Activated CD8-positive, alpha-beta memory T cell treated with anti-CD3 and anti-CD28 coated beads for 36 hours (primary cell): ENCODE measurements at regions not wholly inside any gene's neighbourhood (a gene's known extent, or its start where the extent isn't known, plus 50 kb on each side); places are given as distances from the start of the nearest gene placed in this dataset.

ENCODE experiments used
- CTCF ChIA-PET: fragments of 350-600 bp; sonication (Branson Sonifier 250); formaldehyde crosslinking; loops from one replicate; lab custom pipeline; 2021; ENCODE audit warnings: antibody characterized with exemption; lab: Charles Lee
- POLR2A ChIA-PET: fragments of 350-600 bp; sonication (Branson Sonifier 250); formaldehyde crosslinking; loops from one replicate; lab custom pipeline; 2021; ENCODE audit warnings: antibody characterized with exemption; lab: Charles Lee

DNA sequence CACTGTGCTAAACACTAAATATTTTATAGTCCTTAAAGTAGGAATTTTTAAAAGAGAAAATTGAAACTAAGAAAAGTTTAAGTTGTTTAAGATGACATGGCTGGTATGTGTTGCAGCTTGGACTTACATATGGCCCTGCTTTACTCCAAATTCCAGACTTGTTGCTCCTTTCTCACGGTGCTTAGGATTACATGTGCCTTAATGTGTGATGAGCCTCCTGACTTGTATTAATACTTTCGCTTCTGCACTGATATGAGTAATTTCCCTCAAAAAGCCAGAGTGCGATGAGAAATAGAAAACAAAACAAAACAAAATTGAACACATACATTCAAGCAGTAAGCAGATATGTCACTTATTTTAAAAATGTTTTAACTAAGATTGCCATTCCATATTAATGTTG lies 250.2 kb downstream of the VGLL3 start:
- ChIA-PET POLR2A (no interaction called here), CTCF (no interaction called here)

DNA sequence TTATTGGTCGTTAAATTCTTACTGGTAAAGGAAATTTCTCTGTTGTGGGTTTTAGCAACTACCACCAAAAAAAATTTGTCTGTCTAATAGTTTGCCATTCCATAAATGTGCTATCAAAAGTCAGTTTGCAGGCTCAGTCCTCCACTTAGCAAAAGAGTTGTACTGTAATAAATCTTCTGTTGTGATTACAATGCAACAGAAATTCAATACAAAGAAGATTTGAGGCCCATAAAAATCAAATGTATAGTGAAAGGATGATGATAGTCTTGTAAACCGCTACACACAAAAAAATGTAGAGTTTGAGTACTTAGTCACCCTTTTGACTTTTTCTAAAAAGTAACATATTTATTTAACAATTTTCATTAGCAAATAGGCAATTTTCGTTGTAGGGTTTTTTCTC lies 251.7 kb downstream of the VGLL3 start:
- CTCF ChIA-PET: no interaction called here
- POLR2A ChIA-PET: no interaction called here

DNA sequence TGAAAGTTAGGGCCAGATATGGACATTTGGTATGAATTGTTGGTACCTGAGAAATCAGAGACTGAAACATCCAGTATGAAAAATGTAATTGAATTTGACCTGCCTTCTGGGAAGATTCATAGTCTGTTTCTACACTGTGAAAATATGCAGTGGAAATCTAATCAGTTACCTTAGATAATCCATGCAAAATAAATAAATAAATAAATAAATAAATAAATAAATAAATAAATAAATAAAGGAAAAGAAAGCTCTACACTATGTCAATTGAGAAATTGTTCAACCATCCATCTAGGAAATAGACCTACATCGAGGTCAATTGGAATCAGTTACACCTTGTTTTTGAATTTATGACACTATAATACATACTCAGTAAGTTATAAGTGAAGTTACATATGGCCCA lies 252.3 kb downstream of the VGLL3 start:
- POLR2A ChIA-PET: no interaction called here
- CTCF ChIA-PET: no interaction called here

DNA sequence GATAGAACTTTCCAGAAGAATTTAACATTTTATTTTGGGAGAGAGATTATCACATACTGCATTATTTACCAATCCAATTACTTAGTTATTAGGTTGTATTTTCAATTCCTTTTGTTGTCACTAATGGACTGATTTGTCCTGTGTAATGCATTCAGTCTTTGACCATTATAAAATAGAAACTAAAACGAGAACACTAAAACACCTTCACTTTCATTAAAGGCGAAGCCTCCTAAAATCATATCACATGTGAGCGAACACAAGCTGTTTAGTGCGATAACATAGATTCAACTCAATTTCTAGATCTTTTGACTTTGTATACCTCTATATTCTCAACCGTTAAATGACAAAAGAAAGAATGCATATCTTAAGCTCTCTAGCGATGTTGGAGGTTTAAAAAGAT lies 253.4 kb downstream of the VGLL3 start:
- CTCF ChIA-PET: no interaction called here
- POLR2A ChIA-PET: no interaction called here

DNA sequence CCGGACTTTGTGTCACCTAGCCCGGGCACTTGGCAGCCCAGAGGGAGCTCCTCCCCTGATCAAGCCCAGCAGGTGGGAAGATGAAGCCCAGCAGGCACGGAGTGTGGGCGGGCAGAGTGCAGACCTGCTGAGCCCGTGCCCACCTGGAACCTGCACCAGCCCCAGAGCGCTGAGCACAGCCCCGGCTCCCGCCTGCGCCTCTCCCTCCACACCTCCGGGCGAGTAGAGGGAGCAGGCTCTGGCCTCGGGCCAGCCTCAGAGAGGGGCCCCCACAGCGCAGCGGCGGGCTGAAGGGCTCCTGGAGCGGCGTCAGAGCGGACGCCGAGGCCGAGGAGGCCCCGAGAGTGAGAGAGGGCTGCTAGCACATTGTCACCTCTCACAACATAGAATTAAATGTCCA lies 257.7 kb downstream of the VGLL3 start:
- CTCF ChIA-PET: no interaction called here
- POLR2A ChIA-PET: no interaction called here

DNA sequence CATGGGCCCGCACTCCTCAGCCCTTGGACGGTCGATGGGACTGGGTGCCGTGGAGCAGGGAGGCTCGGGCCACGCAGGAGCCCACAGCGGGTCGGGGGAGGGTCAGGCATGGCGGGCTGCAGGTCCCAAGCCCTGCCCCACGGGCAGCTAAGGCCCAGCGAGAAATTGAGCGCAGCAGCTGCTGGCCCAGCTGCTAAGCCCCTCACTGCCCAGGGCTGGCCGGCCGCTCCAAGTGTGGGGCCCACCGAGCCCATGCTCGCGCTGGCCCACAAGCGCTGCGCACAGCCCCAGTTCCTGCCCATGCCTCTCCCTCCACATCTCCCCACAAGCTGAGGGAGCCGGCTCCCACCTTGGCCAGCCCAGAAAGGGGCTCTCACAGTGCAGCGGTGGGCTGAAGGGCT lies 259.4 kb downstream of the VGLL3 start:
- ChIA-PET POLR2A (no interaction called here), CTCF (no interaction called here)

DNA sequence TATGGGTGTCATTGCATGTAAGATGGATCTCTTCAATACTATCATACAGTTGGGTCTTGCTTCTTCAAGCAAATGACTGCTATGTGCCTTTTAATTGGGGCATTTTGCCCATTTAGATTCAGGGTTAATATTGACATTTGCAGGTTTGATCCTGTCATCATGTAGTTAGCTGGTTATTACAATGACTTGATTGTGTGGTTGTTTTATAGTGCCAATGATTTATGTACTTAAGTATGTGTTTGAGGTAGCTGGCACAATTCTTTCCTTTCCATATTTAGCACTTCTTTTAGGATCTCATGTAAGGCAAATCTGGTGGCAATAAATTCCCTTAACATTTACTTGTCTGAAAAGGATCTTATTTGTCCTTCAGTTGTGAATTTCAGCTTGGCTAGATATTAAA lies 267.5 kb downstream of the VGLL3 start:
- ChIA-PET CTCF (no interaction called here), POLR2A (no interaction called here)

DNA sequence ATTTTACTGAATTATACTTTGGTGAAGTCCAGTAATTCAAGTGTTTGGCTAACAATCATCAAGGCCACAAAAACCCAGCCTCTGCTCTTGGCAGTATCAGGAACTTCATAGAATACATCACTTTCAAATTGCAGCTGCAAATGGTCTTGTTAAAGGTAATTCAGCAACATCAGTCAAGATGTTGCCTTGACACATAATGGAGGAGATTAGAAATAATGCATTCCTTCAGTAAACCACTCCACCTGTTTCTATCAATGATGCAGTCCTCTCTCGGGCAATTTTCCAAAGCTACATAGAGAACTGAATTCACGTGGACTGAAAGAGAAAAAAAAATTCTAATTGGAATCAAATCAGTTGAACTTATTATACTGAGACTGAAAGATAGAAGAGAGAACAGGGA lies 279.3 kb downstream of the VGLL3 start:
- CTCF ChIA-PET: no interaction called here
- POLR2A ChIA-PET: no interaction called here

DNA sequence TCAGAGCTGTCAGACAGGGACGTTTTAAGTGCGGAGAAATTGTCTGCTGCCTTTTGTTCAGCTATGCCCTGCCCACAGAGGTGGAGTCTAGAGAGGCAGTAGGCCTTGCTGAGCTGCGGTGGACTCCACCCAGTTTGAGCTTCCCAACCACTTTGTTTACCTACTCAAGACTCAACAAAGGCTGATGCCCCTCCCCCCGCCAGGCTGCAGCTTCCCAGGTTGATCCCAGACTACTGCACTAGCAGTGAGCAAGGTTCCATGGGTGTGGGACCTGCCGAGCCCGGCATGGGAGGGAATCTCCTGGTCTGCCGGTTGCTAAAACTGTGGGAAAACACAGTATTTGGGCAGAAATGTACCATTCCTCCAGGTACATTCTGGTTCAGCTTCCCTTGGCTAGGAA lies 282.1 kb downstream of the VGLL3 start:
- CTCF ChIA-PET: no interaction called here
- POLR2A ChIA-PET: no interaction called here

DNA sequence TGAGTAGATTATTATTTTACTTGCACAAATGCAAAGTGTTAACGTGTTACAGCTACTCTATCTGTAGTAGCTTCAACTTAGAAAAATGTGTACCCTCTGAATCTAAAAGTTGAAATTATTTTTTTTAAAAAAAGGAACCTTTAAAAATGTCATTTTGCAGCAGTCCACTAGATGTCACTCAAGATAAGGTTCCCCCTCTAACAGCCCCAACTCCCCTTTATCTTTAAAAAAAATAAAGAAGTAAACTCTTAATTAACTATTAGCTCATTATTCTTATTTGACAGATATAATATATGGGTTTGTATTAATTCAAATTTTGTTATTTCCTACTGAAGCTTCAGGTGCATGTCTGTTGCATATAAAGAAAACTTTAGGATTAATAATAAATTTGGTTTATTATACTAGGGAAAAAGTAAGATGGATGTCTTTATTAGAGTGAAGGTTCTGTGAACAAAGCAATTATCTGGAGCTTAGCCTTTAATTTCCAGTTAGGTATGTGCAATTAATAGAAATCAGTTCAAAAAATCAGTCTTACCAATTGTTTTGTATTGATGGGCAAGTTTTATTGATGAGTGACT lies 288.5 kb downstream of the VGLL3 start:
- CTCF ChIA-PET: interaction anchor here (1.7 kb wide), 1 partner anchor 11 kb away, joined by 4 read pairs; no protein-coding TSS in a partner anchor

DNA sequence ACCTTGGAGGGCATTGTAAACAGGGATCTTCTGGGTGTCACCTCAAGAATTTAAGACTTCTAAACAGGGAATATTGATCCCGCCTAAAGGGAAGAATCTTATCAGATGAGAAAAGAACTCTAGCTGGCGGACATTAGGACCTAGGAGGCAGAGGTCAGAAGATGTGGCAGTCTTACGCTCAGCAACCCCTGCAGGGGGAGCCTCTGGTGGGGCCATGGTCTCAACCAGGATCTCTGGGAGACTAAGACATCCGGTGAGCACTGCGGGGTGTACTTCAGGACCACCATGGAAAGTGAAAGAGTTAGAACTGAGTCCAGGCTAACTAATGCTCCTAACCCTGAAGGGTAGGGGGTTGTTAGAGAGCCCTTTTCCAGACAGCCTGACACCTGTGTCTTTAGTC lies 295.2 kb downstream of the VGLL3 start:
- POLR2A ChIA-PET: no interaction called here

More for the DNA sequence above, 288.5 kb downstream of the VGLL3 start:
- POLR2A ChIA-PET: no interaction called here

DNA sequence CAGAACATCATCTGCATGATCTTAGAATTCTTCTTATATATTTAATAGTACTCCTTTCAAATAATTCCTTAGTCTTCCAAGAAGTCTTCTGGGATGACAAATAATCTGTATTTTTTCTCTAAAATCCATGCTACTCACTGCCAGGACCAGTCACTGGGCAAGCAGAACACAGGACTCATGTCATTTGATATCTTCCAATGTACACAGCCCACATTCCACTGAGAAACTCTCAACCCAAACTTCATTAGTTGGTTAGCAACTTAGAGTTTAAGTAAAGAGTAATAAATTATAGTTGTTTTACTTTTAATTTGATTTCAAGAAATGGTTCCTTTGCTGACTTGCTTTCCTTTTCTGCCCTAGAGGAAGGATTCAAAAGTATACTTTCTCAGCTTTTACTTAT lies 317.0 kb downstream of the VGLL3 start:
- ChIA-PET CTCF (no interaction called here), POLR2A (no interaction called here)

More for the DNA sequence above, 295.2 kb downstream of the VGLL3 start:
- CTCF ChIA-PET: no interaction called here

DNA sequence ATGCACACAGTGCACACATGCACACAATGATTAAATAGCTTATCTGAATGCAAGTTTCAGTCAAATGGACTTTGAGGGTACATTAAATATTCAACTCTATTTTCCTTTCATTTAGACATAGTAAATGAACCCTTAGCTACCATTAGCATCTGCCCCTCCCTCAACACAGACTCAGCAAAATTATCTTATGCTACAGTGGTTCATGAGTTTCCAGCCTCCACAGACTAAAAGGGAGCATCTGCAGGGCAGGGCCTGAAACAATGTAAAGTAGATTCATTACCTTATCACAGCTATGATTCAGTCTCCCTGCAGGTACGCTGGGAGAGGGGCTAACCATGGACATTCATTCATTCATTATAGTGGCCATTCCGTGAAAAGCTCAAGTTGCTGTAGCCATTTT lies 329.1 kb downstream of the VGLL3 start:
- POLR2A ChIA-PET: no interaction called here
- CTCF ChIA-PET: no interaction called here

DNA sequence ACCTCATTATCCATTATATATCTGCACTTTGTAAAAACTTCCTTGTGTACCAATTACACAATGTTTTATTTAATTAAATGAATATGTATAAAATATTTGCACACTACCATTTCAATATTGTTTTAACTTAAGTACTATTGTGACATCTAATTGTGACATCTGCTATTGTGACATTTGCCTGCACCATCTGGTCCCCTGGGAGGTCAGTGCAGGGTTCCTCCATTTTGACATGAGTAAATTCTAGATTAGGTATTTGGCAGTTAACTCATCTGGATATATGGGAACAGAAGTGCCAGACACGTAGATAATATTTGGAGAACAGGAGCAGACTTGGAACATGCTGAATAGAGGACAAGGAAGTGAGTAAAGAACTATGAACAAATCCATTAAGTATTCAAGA lies 332.1 kb downstream of the VGLL3 start:
- CTCF ChIA-PET: interaction anchor here (0.7 kb wide), 1 partner anchor 26 kb away, joined by 3 read pairs; no protein-coding TSS in a partner anchor
- POLR2A ChIA-PET: no interaction called here

DNA sequence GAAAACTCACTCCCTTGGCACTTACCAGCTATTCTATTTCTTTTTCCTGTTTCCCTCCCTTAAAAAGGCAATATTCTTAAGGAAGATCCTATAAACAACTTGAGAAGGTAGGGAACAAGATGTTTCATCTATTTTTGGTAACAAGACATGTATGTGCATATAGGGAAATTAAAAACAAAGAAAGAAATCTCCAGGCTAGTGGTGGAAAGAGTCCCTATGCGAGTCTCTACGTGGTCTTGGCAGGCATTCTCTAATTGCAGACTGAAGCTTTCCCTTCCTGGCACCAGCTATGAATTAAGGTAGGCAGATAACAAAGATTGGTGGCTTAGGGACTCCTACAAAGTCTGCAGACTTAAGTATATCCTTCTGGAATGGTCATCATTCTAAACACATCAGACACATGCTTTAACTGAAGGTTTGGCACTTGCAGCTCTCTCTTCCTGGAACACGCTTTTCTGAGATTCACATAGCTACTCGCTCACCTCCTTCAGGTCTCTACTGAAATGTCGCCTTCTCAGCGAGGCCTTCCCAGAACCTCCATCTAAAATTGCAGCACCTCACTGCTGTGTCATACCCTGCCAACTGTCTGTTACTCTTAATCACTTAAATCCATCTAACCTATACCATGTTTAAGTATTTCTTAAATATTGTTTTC lies 336.0 kb downstream of the VGLL3 start:
- POLR2A ChIA-PET: no interaction called here
- CTCF ChIA-PET: no interaction called here

DNA sequence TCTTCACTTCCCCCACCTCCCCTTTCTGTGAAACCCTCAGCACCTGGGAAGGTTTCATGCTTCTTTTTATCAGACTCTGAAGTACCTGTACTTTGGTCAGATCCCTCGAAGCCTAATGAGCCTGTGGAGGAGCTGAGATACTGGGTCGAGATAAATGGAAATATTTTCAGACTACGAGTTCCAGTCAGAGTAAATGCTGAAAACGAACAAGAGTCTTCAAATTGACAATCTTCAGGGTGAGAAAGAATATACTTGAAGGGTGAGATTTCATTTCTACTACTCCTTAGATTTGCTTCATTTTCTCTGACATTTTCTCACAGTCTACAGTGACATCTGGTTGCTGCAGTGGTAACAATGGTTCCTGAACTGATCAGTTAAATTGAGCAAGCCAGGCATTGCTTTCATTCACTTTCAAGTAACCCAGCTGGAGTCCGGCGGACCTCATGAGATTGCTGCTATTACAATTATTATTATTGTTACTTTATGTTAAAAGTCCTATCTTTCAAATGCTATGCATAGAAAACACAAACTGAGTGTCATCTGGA lies 337.2 kb downstream of the VGLL3 start:
- POLR2A ChIA-PET: no interaction called here
- CTCF ChIA-PET: no interaction called here

DNA sequence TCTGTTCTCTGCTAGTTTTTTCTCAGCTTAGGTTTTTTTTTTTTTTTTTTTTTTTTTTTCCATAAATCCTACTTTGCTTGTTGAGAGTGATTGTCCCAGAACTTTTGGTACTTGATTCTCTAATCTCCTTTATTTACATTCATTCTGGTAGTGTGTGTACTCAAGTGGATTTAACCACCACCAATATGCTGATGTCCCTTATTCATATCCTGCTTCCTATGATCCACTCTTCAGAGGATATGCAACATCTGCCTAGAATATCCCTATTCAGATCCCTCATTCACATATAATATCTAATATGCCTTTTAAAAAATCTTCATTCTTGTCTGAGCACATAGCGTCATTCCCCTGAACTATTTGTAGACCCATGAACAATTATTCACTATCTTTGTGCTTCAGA lies 342.9 kb downstream of the VGLL3 start:
- ChIA-PET POLR2A (no interaction called here), CTCF (no interaction called here)

DNA sequence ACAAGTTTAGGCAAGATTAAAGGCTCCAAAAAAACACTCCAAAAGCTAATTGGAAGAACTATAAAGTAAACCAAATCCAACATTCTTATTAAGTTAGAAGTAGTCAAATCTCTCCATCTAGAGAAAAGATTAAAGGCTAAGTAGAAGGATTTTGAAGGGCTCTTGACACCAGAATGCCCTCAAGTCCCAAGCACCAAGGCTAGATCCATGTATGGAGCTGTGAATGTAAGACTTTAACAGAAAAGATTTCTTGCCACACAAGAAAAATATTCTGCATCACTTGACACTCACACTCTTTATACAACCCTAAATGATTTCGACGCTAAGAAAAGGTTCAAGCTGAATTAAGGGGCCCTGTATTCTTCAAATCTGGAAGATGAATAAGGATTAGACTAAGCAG lies 345.2 kb downstream of the VGLL3 start:
- CTCF ChIA-PET: no interaction called here

DNA sequence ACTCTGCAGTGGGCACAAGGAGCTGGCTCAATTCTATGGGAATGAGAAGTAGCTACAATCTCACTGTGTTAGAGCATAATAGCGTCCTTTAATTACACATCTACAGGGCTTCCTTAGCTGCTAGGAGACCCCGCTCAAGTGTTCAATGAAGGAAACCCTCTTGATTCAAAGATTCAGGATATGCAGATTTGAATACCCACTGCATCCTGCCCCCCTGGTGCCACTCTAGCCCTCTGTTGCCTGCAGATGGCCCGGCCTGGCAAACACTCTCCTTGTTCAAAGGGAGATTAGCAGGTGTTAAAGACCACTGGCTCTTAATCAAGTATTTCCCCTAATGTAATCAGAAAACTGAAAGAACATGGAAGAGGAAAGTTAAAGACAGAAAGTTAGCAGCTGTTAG lies 356.6 kb downstream of the VGLL3 start:
- ChIA-PET CTCF (no interaction called here), POLR2A (no interaction called here)

More for the DNA sequence above, 345.2 kb downstream of the VGLL3 start:
- POLR2A ChIA-PET: no interaction called here

DNA sequence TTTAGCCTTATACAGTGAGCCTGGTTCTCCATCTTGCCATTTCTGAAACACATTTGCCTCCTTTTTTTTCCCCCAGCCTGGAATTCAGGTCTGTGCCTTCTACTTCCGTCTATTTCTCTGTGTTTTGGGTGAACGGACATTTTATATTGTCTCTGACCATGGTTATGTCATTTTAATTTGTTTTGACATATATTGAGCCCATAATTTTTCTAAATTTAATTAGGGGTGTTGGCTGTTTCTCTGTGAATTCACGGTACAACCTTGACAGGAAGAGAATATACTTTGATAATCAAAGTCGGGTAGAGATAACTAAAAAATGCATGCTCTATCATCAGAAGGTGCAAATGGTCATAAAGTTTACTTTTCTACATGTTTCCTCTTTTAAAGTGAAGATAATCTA lies 361.4 kb downstream of the VGLL3 start:
- POLR2A ChIA-PET: no interaction called here
- CTCF ChIA-PET: no interaction called here

DNA sequence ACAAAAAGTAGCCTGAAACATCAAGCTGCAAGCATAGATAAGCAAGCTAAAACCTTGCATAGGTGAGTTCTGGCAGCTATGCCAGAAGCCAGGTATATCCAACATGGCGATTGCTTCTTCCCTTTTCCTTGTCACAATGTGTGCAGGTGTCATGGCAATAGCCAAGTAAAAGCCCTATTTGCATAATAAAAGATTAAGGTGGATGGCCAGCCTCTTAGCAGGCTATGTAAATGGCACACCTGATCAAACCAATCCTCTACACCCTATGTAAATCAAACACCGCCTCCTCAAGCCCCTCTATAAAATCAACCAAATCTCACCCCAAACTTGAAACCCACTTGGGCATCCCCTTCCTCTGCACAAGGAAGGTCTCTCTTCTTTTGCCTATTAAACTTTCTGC lies 366.8 kb downstream of the VGLL3 start:
- ChIA-PET CTCF (no interaction called here), POLR2A (no interaction called here)
